ENCODE measurements at regions not wholly inside any gene's neighbourhood (a gene's known extent, or its start where the extent isn't known, plus 50 kb on each side); places are given as distances from the start of the nearest gene placed in this dataset.

GRCh38 chr6:11486959-11487358 lies 50.6 kb upstream of the TMEM170B start:
- H3K4me1 Mint-ChIP-seq (ENCODE audit: unreplicated experiment): peaks cover 10% of the 10 kb centered on the region
- no peaks in the 10 kb centered on the region for H3K9me3 Mint-ChIP-seq
- DNase-seq (ENCODE audit: extremely low spot score, unreplicated experiment): no peak
- H3K36me3 Mint-ChIP-seq: no peaks in the 10 kb centered on the region
- TF ChIP-seq CTCF (conservative IDR thresholded peaks at IDR 0.05): no peak
- no peak overlapping the region for H3K27ac Mint-ChIP-seq
- no peak overlapping the region for H3K4me3 Mint-ChIP-seq
- peaks cover 3% of the 10 kb centered on the region for H3K27me3 Mint-ChIP-seq

- Mint-ChIP-seq H3K4me3 (no peak overlapping the region), H3K9me3 (no peaks in the 10 kb centered on the region), H3K27me3 (peaks cover 3% of the 10 kb centered on the region), H3K36me3 (no peaks in the 10 kb centered on the region), H3K4me1 (ENCODE audit: unreplicated experiment) (peaks cover 10% of the 10 kb centered on the region), H3K27ac (no peak overlapping the region)
- no peak for TF ChIP-seq CTCF (conservative IDR thresholded peaks at IDR 0.05)
- no peak for DNase-seq (ENCODE audit: extremely low spot score, unreplicated experiment)
These were observed 51.1 kb upstream of the TMEM170B start for GRCh38 chr6:11486486-11486885.

- H3K9me3 Mint-ChIP-seq: no peaks in the 10 kb centered on the region
- no peak overlapping the region for H3K27ac Mint-ChIP-seq
- H3K36me3 Mint-ChIP-seq: no peaks in the 10 kb centered on the region
- DNase-seq (ENCODE audit: extremely low spot score, unreplicated experiment): no peak
- no peak for TF ChIP-seq CTCF (conservative IDR thresholded peaks at IDR 0.05)
- no peak overlapping the region for H3K4me3 Mint-ChIP-seq
- peaks cover 10% of the 10 kb centered on the region for H3K4me1 Mint-ChIP-seq (ENCODE audit: unreplicated experiment)
- H3K27me3 Mint-ChIP-seq: peaks cover 3% of the 10 kb centered on the region
These were observed 51.5 kb upstream of the TMEM170B start for GRCh38 chr6:11486051-11486450.

GRCh38 chr6:11485271-11485670 lies 52.3 kb upstream of the TMEM170B start:
- TF ChIP-seq CTCF (conservative IDR thresholded peaks at IDR 0.05): no peak
- Mint-ChIP-seq H3K27ac (no peak overlapping the region), H3K36me3 (no peaks in the 10 kb centered on the region), H3K4me3 (no peak overlapping the region), H3K27me3 (peaks cover 3% of the 10 kb centered on the region), H3K4me1 (ENCODE audit: unreplicated experiment) (peaks cover 10% of the 10 kb centered on the region), H3K9me3 (no peaks in the 10 kb centered on the region)
- DNase-seq (ENCODE audit: extremely low spot score, unreplicated experiment): no peak

GRCh38 chr6:11484441-11484840 lies 53.1 kb upstream of the TMEM170B start:
- Mint-ChIP-seq H3K4me3 (no peak overlapping the region), H3K27me3 (no peaks in the 10 kb centered on the region), H3K9me3 (no peaks in the 10 kb centered on the region), H3K27ac (no peak overlapping the region), H3K4me1 (ENCODE audit: unreplicated experiment) (peaks cover 10% of the 10 kb centered on the region), H3K36me3 (no peaks in the 10 kb centered on the region)
- no peak for TF ChIP-seq CTCF (conservative IDR thresholded peaks at IDR 0.05)
- DNase-seq (ENCODE audit: extremely low spot score, unreplicated experiment): no peak

- DNase-seq (ENCODE audit: extremely low spot score, unreplicated experiment): no peak
- no peaks in the 10 kb centered on the region for H3K36me3 Mint-ChIP-seq
- no peak for TF ChIP-seq CTCF (conservative IDR thresholded peaks at IDR 0.05)
- no peaks in the 10 kb centered on the region for H3K27me3 Mint-ChIP-seq
- no peak overlapping the region for H3K4me3 Mint-ChIP-seq
- peaks cover 10% of the 10 kb centered on the region for H3K4me1 Mint-ChIP-seq (ENCODE audit: unreplicated experiment)
- no peaks in the 10 kb centered on the region for H3K9me3 Mint-ChIP-seq
- no peak overlapping the region for H3K27ac Mint-ChIP-seq
These were observed 54.9 kb upstream of the TMEM170B start for GRCh38 chr6:11482616-11483015.
